ENCODE measurements at regions not wholly inside any gene's neighbourhood (a gene's known extent, or its start where the extent isn't known, plus 50 kb on each side); places are given as distances from the start of the nearest gene placed in this dataset.
"Not testable (repeated sequence)": the region's sequence is repeated elsewhere in the genome, so short reads cannot be mapped to it uniquely, and the experiment has no call there.

DNA sequence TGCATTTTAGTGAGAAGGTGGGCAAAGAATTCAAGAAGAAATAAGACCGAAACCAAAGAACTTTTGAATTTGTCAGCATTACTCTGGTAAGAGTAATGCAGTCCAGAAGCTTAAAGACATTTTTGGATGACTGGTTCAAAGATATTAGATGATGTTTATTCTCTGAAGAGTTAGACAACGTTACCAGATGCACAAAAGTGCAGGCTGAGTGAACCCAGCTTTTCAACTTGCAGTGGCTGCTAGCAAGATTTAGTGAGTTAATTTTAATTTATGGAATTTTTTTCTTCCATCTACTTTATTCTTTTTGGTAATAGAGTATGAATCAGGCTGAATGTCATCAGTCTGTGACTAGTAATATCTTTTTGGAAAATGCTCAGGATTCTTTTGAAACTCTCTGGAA is 267.3 kb upstream of the AZI2 start:
- Histone ChIP-seq H3K27me3 (ENCODE audit: control insufficient read depth, insufficient read depth, low read length) (no peaks in the 10 kb centered on the region), H3K36me3 (ENCODE audit: control insufficient read depth, insufficient read depth, low read length) (no peaks in the 10 kb centered on the region), H3K4me3 (ENCODE audit: low read depth, low read length) (no peak overlapping the region)
- CTCF ChIA-PET, result no interaction called here
- no peak for TF ChIP-seq CTCF (IDR thresholded peaks at IDR 0.05; ENCODE audit: insufficient read depth, low read depth, low read length)
- POLR2A ChIA-PET, result no interaction called here
- DNase-seq (ENCODE audit: low read depth), result no peak

DNA sequence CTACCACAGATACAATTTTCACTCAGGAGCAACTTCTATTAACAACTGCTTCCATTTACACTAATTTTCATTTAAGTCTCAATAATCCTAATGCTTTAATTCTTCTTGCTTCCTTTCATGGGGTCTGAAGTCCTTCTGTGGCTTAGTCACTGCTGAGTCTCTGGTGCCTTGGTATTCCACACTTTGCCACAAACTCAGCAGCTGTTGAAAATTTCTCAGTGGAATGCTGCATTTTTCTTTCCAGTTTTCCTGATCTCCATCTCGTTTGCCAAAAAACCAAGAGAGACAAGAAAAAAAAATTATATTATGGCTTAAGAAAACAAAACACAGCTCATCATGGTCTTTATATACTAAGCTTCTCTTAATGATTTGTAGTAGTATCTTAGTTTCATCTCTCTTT is 269.2 kb upstream of the AZI2 start:
- no peaks in the 10 kb centered on the region for H3K36me3 ChIP-seq (ENCODE audit: control insufficient read depth, insufficient read depth, low read length)
- ChIA-PET CTCF (no interaction called here), POLR2A (no interaction called here)
- no peak for DNase-seq (ENCODE audit: low read depth)
- H3K27me3 ChIP-seq (ENCODE audit: control insufficient read depth, insufficient read depth, low read length), result no peaks in the 10 kb centered on the region
- H3K4me3 ChIP-seq (ENCODE audit: low read depth, low read length), result no peak overlapping the region
- TF ChIP-seq CTCF (IDR thresholded peaks at IDR 0.05; ENCODE audit: insufficient read depth, low read depth, low read length), result no peak

DNA sequence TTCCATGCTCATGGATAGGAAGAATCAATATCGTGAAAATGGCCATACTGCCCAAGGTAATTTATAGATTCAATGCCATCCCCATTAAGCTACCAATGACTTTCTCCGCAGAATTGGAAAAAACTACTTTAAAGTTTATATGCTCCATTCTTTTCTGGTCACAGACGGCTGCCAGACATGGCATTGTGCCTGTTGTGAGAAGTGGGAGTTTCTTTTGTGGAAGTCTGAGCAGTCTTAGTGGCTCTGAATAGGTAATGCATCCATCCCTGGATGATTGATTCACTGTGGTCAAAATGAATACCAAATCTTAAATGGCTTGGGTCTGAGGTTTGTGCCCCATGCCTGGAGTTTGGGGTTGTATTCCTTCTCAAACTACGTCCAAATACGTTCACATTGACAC is 274.5 kb upstream of the AZI2 start:
- H3K4me3 ChIP-seq (ENCODE audit: low read depth, low read length), result no peak overlapping the region
- no peaks in the 10 kb centered on the region for H3K36me3 ChIP-seq (ENCODE audit: control insufficient read depth, insufficient read depth, low read length)
- H3K27me3 ChIP-seq (ENCODE audit: control insufficient read depth, insufficient read depth, low read length), result no peaks in the 10 kb centered on the region
- POLR2A ChIA-PET, result no interaction called here
- DNase-seq (ENCODE audit: low read depth), result no peak
- TF ChIP-seq CTCF (IDR thresholded peaks at IDR 0.05; ENCODE audit: insufficient read depth, low read depth, low read length), result no peak
- CTCF ChIA-PET, result no interaction called here

DNA sequence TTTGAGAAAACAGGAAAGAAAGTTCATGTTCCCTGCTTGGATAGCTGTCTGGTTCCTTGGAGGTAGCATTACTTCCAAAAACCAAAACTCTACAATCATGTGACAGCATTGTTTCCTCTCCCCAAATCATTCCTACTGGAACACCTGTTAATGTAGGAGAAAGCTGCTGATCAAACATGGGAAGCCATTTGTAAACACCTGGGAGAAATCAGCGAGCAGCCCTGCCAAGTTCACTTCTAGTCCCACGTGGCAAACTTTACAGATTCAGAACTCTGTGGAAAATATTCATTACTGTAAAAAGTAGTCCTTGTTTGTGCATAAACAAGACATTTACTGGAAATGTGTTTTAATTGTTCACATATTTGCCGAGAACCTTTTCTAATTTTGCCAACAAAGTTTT is 275.5 kb upstream of the AZI2 start:
- Histone ChIP-seq H3K36me3 (ENCODE audit: control insufficient read depth, insufficient read depth, low read length) (no peaks in the 10 kb centered on the region), H3K27me3 (ENCODE audit: control insufficient read depth, insufficient read depth, low read length) (no peaks in the 10 kb centered on the region), H3K4me3 (ENCODE audit: low read depth, low read length) (no peak overlapping the region)
- no peak for DNase-seq (ENCODE audit: low read depth)
- CTCF ChIA-PET, result no interaction called here
- POLR2A ChIA-PET, result no interaction called here
- no peak for TF ChIP-seq CTCF (IDR thresholded peaks at IDR 0.05; ENCODE audit: insufficient read depth, low read depth, low read length)

DNA sequence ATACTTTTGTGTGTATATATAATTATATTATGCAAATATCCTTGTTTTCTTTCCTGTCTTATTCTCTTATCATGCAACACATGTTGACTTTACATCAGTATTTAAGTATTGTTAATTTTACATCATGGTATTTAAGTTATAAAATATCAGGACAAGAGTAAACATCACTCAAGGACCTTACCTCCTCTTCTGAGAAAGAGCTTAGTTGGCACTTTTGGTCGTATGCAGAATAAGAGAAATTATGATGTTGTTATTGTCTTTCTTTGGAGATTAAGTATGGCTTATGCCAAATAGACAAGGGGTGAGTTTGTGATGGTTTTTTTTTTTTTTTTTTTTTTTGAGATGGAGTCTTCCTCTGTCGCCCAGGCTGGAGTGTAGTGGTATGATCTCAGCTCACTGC is 279.2 kb upstream of the AZI2 start:
- CTCF ChIA-PET, result not testable (repeated sequence)

GRCh38 chr3:28634019-28634418 is 285.4 kb upstream of the AZI2 start:
- Histone ChIP-seq H3K36me3 (ENCODE audit: control insufficient read depth, insufficient read depth, low read length) (no peaks in the 10 kb centered on the region), H3K4me3 (ENCODE audit: low read depth, low read length) (no peak overlapping the region), H3K27me3 (ENCODE audit: control insufficient read depth, insufficient read depth, low read length) (no peaks in the 10 kb centered on the region)
- TF ChIP-seq CTCF (IDR thresholded peaks at IDR 0.05; ENCODE audit: insufficient read depth, low read depth, low read length), result no peak
- no peak for DNase-seq (ENCODE audit: low read depth)
- CTCF ChIA-PET, result no interaction called here
- POLR2A ChIA-PET, result no interaction called here

More for the DNA sequence above, 279.2 kb upstream of the AZI2 start:
- H3K36me3 ChIP-seq (ENCODE audit: control insufficient read depth, insufficient read depth, low read length); H3K4me3 ChIP-seq (ENCODE audit: low read depth, low read length); POLR2A ChIA-PET; H3K27me3 ChIP-seq (ENCODE audit: control insufficient read depth, insufficient read depth, low read length); DNase-seq (ENCODE audit: low read depth): not testable (repeated sequence)

Measured in BJ (cell line).